ENCODE measurements at regions not wholly inside any gene's neighbourhood (a gene's known extent, or its start where the extent isn't known, plus 50 kb on each side); places are given as distances from the start of the nearest gene placed in this dataset.

DNA sequence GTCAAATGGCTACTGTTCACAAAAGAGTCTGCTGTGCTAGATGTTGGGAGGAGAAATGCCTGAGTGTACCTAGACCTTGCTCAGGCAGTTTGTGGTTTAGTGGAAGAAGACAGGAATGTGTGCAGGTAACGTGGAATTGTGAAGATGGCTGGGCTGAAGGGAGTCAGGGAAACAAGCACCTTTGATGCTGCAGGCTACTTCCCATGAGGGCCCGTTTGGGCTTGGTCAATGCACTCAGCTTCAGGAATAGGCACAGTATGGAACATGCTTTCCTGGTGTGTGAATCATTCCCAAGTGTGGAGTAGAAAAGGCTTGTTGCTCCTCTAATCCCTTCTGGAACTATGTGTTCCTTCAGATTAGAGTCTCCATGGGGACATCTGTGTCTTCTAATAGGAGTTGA is 318.3 kb upstream of the MTNR1B start:
- POLR2A ChIA-PET = no interaction called here
- CTCF ChIA-PET = no interaction called here
- no peak for DNase-seq (ENCODE audit: extremely low spot score)
- TF ChIP-seq CTCF (IDR thresholded peaks at IDR 0.05; ENCODE audit: control extremely low read depth, extremely low read depth, low read depth, missing control alignments) = no peak

DNA sequence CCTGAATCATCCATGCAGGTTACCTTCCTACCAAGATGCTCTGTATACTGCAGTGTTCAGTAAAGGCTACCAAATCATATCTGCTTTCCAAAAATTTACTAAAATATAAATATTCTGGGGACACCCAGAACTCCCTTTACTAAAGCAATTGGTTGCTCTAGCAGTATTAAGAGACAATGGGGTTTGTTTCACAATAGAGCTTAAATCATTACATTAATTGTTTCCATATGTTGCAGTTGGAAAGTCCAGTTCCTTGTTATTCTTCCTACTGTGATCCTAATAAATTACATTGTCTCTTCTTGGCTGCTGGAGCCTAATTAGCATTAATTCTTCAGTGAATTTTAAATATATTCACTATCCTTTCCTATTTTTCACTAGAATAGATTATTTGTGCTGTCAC is 316.0 kb upstream of the MTNR1B start:
- ChIA-PET CTCF (interaction anchor here (1.5 to 1.7 kb wide), 2 partner anchors 21 kb away, joined by 3 to 4 read pairs; no protein-coding TSS in a partner anchor), POLR2A (no interaction called here)
- no peak for TF ChIP-seq CTCF (IDR thresholded peaks at IDR 0.05; ENCODE audit: control extremely low read depth, extremely low read depth, low read depth, missing control alignments)
- no peak for DNase-seq (ENCODE audit: extremely low spot score)

- ChIA-PET POLR2A (no interaction called here), CTCF (no interaction called here)
- no peak for TF ChIP-seq CTCF (IDR thresholded peaks at IDR 0.05; ENCODE audit: control extremely low read depth, extremely low read depth, low read depth, missing control alignments)
- DNase-seq (ENCODE audit: extremely low spot score) = no peak
These were observed 312.7 kb upstream of the MTNR1B start for GRCh38 chr11:92656783-92657182.

GRCh38 chr11:92657226-92657625 is 312.2 kb upstream of the MTNR1B start:
- TF ChIP-seq CTCF (IDR thresholded peaks at IDR 0.05; ENCODE audit: control extremely low read depth, extremely low read depth, low read depth, missing control alignments) = no peak
- CTCF ChIA-PET = no interaction called here
- POLR2A ChIA-PET = no interaction called here
- no peak for DNase-seq (ENCODE audit: extremely low spot score)

DNA sequence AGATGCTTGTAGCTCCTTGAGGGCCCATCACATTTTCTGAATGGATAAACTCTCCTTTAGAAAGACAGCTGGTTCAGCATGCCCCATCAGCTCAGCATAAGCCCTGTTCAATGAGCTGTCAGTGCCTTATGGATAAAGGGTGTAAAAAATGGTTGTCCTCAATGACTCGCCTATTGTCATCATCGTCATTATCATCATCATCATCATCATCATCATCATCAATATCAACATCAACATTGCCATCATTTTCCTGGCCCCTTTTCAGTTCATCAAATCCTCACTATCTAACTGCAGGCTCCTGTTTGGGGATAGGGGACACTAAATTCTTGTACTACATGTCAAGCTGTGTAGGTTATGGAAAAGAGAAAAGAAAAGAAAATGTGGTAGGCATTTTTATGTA is 310.7 kb upstream of the MTNR1B start:
- TF ChIP-seq CTCF (IDR thresholded peaks at IDR 0.05; ENCODE audit: control extremely low read depth, extremely low read depth, low read depth, missing control alignments) = no peak
- DNase-seq (ENCODE audit: extremely low spot score) = no peak
- ChIA-PET CTCF (interaction anchor here (1.3 kb wide), 1 partner anchor 23 kb away, joined by 3 read pairs; no protein-coding TSS in a partner anchor), POLR2A (no interaction called here)

DNA sequence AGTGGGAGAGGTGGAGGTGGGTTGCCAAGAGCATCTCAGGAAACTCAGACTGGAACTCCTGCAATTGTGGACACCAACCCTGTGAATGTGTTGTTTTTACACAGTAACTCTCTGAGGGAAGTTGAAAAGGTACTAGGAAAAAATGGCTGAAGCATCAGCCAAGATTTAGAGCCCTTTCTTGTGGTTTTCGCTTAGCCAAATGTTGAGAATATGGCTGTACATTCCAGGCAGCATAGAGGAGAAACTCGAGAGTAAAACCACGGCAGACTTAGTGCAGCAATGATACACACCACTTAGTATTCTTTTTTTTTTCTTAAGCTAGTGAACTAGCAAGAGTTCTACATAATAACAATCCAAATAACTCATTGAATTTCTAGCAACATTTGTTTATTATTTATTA is 309.7 kb upstream of the MTNR1B start:
- TF ChIP-seq CTCF (IDR thresholded peaks at IDR 0.05; ENCODE audit: control extremely low read depth, extremely low read depth, low read depth, missing control alignments) = no peak
- ChIA-PET CTCF (interaction anchor here (1.3 kb wide), 1 partner anchor 22 kb away, joined by 3 read pairs; no protein-coding TSS in a partner anchor), POLR2A (no interaction called here)
- no peak for DNase-seq (ENCODE audit: extremely low spot score)
